Smooth muscle cell (in vitro differentiated cells): ENCODE measurements at regions not wholly inside any gene's neighbourhood (a gene's known extent, or its start where the extent isn't known, plus 50 kb on each side); places are given as distances from the start of the nearest gene placed in this dataset.
"Not testable (repeated sequence)": the region's sequence is repeated elsewhere in the genome, so short reads cannot be mapped to it uniquely, and the experiment has no call there.

ENCODE experiments used
- DNase-seq: peaks from one replicate; lab custom pipeline; 2025; ENCODE audit not compliant: unreplicated experiment; lab: John Stamatoyannopoulos, UW
- H2AFZ ChIP-seq: fragments of 200-600 bp; sonication (generic); 2 replicates; pipeline ENCODE4 v1.6.0; 2016; ENCODE audit warnings: antibody characterized with exemption, low read depth, mild to moderate bottlenecking
- H3F3A ChIP-seq: fragments of 200-600 bp; sonication (generic); 2 replicates; pipeline ENCODE4 v1.6.0; 2017; ENCODE audit warnings: antibody characterized with exemption, low read depth
- H3K27ac ChIP-seq: fragments of 200-600 bp; sonication (generic); 2 replicates; pipeline ENCODE4 v1.5.1; 2016; ENCODE audit warnings: low read depth, mild to moderate bottlenecking
- H3K27me3 ChIP-seq: fragments of 200-600 bp; sonication (generic); 2 replicates; pipeline ENCODE4 v1.6.1; 2016; ENCODE audit warnings: low read depth, mild to moderate bottlenecking
- H3K36me3 ChIP-seq: fragments of 200-600 bp; sonication (generic); 2 replicates; pipeline ENCODE4 v1.5.1; 2016; ENCODE audit warnings: low read depth
- H3K4me1 ChIP-seq: fragments of 200-600 bp; sonication (generic); 2 replicates; pipeline ENCODE4 v1.5.1; 2016; ENCODE audit warnings: low read depth
- H3K4me2 ChIP-seq: fragments of 200-600 bp; sonication (generic); 2 replicates; pipeline ENCODE4 v1.6.0; 2016; ENCODE audit warnings: mild to moderate bottlenecking
- H3K4me3 ChIP-seq: fragments of 200-600 bp; sonication (generic); 2 replicates; pipeline ENCODE4 v1.5.1; 2016; ENCODE audit warnings: mild to moderate bottlenecking
- H3K79me2 ChIP-seq: fragments of 200-600 bp; sonication (generic); 2 replicates; pipeline ENCODE4 v1.6.0; 2016; ENCODE audit warnings: low read depth, mild to moderate bottlenecking
- H3K9ac ChIP-seq: fragments of 200-600 bp; sonication (generic); 2 replicates; pipeline ENCODE4 v1.6.0; 2016; ENCODE audit warnings: low read depth
- H3K9me3 ChIP-seq: fragments of 200-600 bp; sonication (generic); replicated peaks from 2 replicates; pipeline ENCODE4 v1.5.1; 2016; ENCODE audit warnings: low read depth
- H4K20me1 ChIP-seq: fragments of 200-600 bp; sonication (generic); 2 replicates; pipeline ENCODE4 v1.6.0; 2016; ENCODE audit warnings: low read depth
- WGBS: methylation state at CpG from one replicate; pipeline ENCODE4 v1.1.7; 2016; ENCODE audit warnings: low lambda C conversion rate; 5-methylcytosine and 5-hydroxymethylcytosine counted together
- TF ChIP-seq, protein P1 (sequence below): fragments of 200-600 bp; sonication (generic); IDR thresholded peaks from 2 replicates; pipeline ENCODE4 v1.5.1; 2017; ENCODE audit warnings: borderline replicate concordance, mild to moderate bottlenecking, antibody characterized with exemption; ENCODE audit not compliant: insufficient read depth, poor library complexity, severe bottlenecking

DNA sequence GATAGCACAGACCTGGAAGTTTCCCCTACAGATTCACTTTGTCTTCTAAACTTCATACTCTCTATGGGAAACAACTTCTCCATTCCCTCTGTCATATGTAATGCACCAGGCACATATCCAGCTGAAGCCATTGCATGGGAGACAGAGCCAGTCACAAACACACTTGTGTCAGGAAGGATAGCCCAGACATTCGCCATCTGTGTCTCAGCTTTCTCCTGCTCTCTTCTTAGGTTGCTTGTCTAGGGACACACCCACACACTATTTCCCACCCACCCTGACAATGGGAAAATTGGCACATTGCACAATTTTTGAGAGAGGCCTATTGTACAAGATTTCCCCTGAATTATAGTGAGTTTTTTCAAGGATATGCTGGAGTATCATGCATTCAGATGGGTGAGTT is 158.4 kb upstream of the MPDZ start:
- no peaks in the 10 kb centered on the region for H3K27me3 ChIP-seq
- DNase-seq: no peak
- no peaks in the 10 kb centered on the region for H3K4me1 ChIP-seq
- H4K20me1 ChIP-seq: no peaks in the 10 kb centered on the region
- H3K36me3 ChIP-seq: no peaks in the 10 kb centered on the region
- H3K27ac ChIP-seq: no peak overlapping the region
- H2AFZ ChIP-seq: no peak overlapping the region
- no peaks in the 10 kb centered on the region for H3F3A ChIP-seq
- TF ChIP-seq, protein P1, sequence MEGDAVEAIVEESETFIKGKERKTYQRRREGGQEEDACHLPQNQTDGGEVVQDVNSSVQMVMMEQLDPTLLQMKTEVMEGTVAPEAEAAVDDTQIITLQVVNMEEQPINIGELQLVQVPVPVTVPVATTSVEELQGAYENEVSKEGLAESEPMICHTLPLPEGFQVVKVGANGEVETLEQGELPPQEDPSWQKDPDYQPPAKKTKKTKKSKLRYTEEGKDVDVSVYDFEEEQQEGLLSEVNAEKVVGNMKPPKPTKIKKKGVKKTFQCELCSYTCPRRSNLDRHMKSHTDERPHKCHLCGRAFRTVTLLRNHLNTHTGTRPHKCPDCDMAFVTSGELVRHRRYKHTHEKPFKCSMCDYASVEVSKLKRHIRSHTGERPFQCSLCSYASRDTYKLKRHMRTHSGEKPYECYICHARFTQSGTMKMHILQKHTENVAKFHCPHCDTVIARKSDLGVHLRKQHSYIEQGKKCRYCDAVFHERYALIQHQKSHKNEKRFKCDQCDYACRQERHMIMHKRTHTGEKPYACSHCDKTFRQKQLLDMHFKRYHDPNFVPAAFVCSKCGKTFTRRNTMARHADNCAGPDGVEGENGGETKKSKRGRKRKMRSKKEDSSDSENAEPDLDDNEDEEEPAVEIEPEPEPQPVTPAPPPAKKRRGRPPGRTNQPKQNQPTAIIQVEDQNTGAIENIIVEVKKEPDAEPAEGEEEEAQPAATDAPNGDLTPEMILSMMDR: no peak
- 87% methylated on average over 1 of the region's 1 CpG for WGBS
- no peaks in the 10 kb centered on the region for H3K9me3 ChIP-seq
- H3K79me2 ChIP-seq: no peaks in the 10 kb centered on the region
- H3K9ac ChIP-seq: no peak overlapping the region
- H3K4me3 ChIP-seq: no peak overlapping the region
- H3K4me2 ChIP-seq: no peak overlapping the region

DNA sequence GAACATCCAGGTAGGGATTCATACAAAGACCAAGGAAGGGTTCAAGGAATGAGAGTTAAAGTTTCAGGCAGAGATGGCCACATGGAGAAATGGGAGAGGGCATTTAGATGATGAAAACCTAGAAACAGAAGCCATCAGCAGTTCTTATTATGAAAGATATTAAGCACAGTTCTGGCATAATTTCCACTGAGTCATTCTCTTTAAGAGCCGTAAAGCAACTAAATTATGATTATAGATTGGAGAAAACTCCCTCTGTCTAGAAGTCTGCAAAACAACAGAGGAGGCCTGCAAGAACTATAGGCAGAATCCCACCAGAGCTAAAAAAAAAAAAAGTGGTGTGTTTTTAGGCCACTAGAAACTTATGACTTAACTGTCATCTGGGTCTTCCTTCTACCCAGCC is 157.1 kb upstream of the MPDZ start:
- no peak overlapping the region for H3K4me3 ChIP-seq
- no peak for DNase-seq
- no peaks in the 10 kb centered on the region for H3F3A ChIP-seq
- no peaks in the 10 kb centered on the region for H3K36me3 ChIP-seq
- H3K9me3 ChIP-seq: no peaks in the 10 kb centered on the region
- H3K79me2 ChIP-seq: no peaks in the 10 kb centered on the region
- no peak overlapping the region for H3K27ac ChIP-seq
- no peaks in the 10 kb centered on the region for H3K4me1 ChIP-seq
- H2AFZ ChIP-seq: no peak overlapping the region
- no peak overlapping the region for H3K9ac ChIP-seq
- H4K20me1 ChIP-seq: no peaks in the 10 kb centered on the region
- 55% methylated on average over 1 of the region's 1 CpG for WGBS
- H3K27me3 ChIP-seq: no peaks in the 10 kb centered on the region
- TF ChIP-seq, protein P1: no peak
- no peak overlapping the region for H3K4me2 ChIP-seq

GRCh38 chr9:13433453-13433852 is 154.0 kb upstream of the MPDZ start:
- over 99% methylated on average over 4 of the region's 4 CpGs for WGBS

DNA sequence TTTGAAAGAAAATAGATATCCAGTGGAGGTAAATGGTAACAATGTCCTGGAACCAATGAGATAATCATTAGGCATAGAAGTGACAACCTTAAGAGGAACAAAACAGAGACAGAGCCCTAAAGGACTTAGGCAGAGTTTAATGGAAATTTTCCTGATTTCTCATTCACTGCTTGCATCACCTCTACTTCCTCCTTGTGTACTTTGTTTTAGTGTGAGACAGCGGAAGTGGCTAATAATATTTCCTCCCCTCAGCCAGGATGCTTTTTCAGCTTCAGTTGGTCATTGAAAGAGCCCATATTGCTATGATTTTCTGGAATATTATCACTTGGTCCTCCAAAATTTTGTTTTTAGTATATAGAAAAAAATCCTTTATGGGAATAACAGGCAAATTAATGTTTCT is 153.4 kb upstream of the MPDZ start:
- Histone ChIP-seq H4K20me1 (no peaks in the 10 kb centered on the region), H3K4me2 (no peak overlapping the region), H3K9me3 (no peaks in the 10 kb centered on the region), H3K27me3 (no peaks in the 10 kb centered on the region), H2AFZ (no peak overlapping the region), H3F3A (no peaks in the 10 kb centered on the region), H3K4me3 (no peak overlapping the region), H3K9ac (no peak overlapping the region), H3K36me3 (no peaks in the 10 kb centered on the region), H3K27ac (no peak overlapping the region), H3K4me1 (no peaks in the 10 kb centered on the region), H3K79me2 (no peaks in the 10 kb centered on the region)
- TF ChIP-seq, protein P1: no peak
- 96% methylated on average over 1 of the region's 1 CpG for WGBS
- DNase-seq: no peak

More at GRCh38 chr9:13433453-13433852, 154.0 kb upstream of the MPDZ start:
- H3K9me3 ChIP-seq, H3K4me1 ChIP-seq, H3K79me2 ChIP-seq, H2AFZ ChIP-seq, H3K9ac ChIP-seq, H3F3A ChIP-seq, H4K20me1 ChIP-seq, H3K4me2 ChIP-seq, H3K27me3 ChIP-seq, H3K4me3 ChIP-seq, H3K36me3 ChIP-seq, H3K27ac ChIP-seq, DNase-seq: not testable (repeated sequence)
